NT2/D1 (cell line): ENCODE measurements at regions not wholly inside any gene's neighbourhood (a gene's known extent, or its start where the extent isn't known, plus 50 kb on each side); places are given as distances from the start of the nearest gene placed in this dataset.

Source experiments
- DNase-seq: peaks from one replicate; pipeline ENCODE4 v3.0.0-alpha.2; 2011; ENCODE audit warnings: low read depth, low spot score
- H3K27me3 ChIP-seq: 2 replicates; pipeline ENCODE4 v1.6.0; 2011; ENCODE audit warnings: mild to moderate bottlenecking; ENCODE audit not compliant: insufficient read length, insufficient read depth
- H3K36me3 ChIP-seq: 2 replicates; pipeline ENCODE4 v1.6.1; 2011; ENCODE audit warnings: mild to moderate bottlenecking, low read length, mixed read lengths; ENCODE audit not compliant: insufficient read depth, insufficient read length
- H3K4me1 ChIP-seq: 2 replicates; pipeline ENCODE4 v1.5.1; 2011; ENCODE audit not compliant: insufficient read depth, insufficient read length
- H3K4me3 ChIP-seq: 2 replicates; pipeline ENCODE4 v1.5.1; 2011; ENCODE audit warnings: low read depth; ENCODE audit not compliant: insufficient read length
- H3K9ac ChIP-seq: 2 replicates; pipeline ENCODE4 v1.6.0; 2011; ENCODE audit warnings: low read depth; ENCODE audit not compliant: insufficient read length
- H3K9me3 ChIP-seq: 2 replicates; pipeline ENCODE4 v1.5.1; 2011; ENCODE audit warnings: mild to moderate bottlenecking, low read length; ENCODE audit not compliant: insufficient read depth
- SUZ12 ChIP-seq: IDR thresholded peaks from 2 replicates; pipeline ENCODE4 v1.6.1; 2011; ENCODE audit not compliant: insufficient read length, insufficient read depth; ENCODE audit errors: extremely low read depth
- YY1 ChIP-seq: IDR thresholded peaks from 2 replicates; pipeline ENCODE4 v1.6.1; 2011; ENCODE audit not compliant: insufficient read length, insufficient read depth
- ZNF274 ChIP-seq: IDR thresholded peaks from 2 replicates; pipeline ENCODE4 v1.6.1; 2011; ENCODE audit warnings: mild to moderate bottlenecking, low read depth, low read length

GRCh38 chr2:145685383-145686050, 1165.6 kb upstream of the ZEB2 start:
- Histone ChIP-seq H3K9ac (no peak overlapping the region), H3K27me3 (no peaks in the 10 kb centered on the region), H3K4me3 (no peak overlapping the region), H3K9me3 (no peaks in the 10 kb centered on the region), H3K36me3 (no peaks in the 10 kb centered on the region), H3K4me1 (no peaks in the 10 kb centered on the region)
- DNase-seq = no peak
- TF ChIP-seq YY1 = no peak
- TF ChIP-seq ZNF274 = no peak
- TF ChIP-seq SUZ12 = no peak

GRCh38 chr2:145682546-145683157, 1162.7 kb upstream of the ZEB2 start:
- no peaks in the 10 kb centered on the region for H3K36me3 ChIP-seq
- H3K4me1 ChIP-seq = no peaks in the 10 kb centered on the region
- no peaks in the 10 kb centered on the region for H3K27me3 ChIP-seq
- no peak overlapping the region for H3K4me3 ChIP-seq
- no peak for DNase-seq
- H3K9ac ChIP-seq = no peak overlapping the region
- H3K9me3 ChIP-seq = no peaks in the 10 kb centered on the region
- no peak for TF ChIP-seq YY1
- TF ChIP-seq SUZ12 = no peak
- TF ChIP-seq ZNF274 = no peak

GRCh38 chr2:145680276-145680675, 1160.4 kb upstream of the ZEB2 start:
- TF ChIP-seq ZNF274 = no peak
- no peak for TF ChIP-seq YY1
- no peak for TF ChIP-seq SUZ12
- Histone ChIP-seq H3K4me3 (no peak overlapping the region), H3K36me3 (no peaks in the 10 kb centered on the region), H3K4me1 (no peaks in the 10 kb centered on the region), H3K9ac (no peak overlapping the region), H3K9me3 (no peaks in the 10 kb centered on the region), H3K27me3 (no peaks in the 10 kb centered on the region)
- no peak for DNase-seq

- TF ChIP-seq SUZ12 (no peak), YY1 (no peak), ZNF274 (no peak)
- Histone ChIP-seq H3K27me3 (no peaks in the 10 kb centered on the region), H3K9ac (no peak overlapping the region), H3K36me3 (no peaks in the 10 kb centered on the region), H3K4me1 (no peaks in the 10 kb centered on the region), H3K9me3 (no peaks in the 10 kb centered on the region), H3K4me3 (no peak overlapping the region)
- DNase-seq = no peak
These were observed 1157.5 kb upstream of the ZEB2 start for GRCh38 chr2:145677371-145677770.

- H3K9me3 ChIP-seq = no peaks in the 10 kb centered on the region
- H3K9ac ChIP-seq = no peak overlapping the region
- no peaks in the 10 kb centered on the region for H3K27me3 ChIP-seq
- no peak for DNase-seq
- H3K4me1 ChIP-seq = no peaks in the 10 kb centered on the region
- no peak overlapping the region for H3K4me3 ChIP-seq
- H3K36me3 ChIP-seq = no peaks in the 10 kb centered on the region
- TF ChIP-seq SUZ12 (no peak), YY1 (no peak), ZNF274 (no peak)
These were observed 1154.8 kb upstream of the ZEB2 start for GRCh38 chr2:145674705-145675104.

GRCh38 chr2:145669301-145669700, 1149.4 kb upstream of the ZEB2 start:
- H3K27me3 ChIP-seq = no peaks in the 10 kb centered on the region

GRCh38 chr2:145666552-145666951, 1146.6 kb upstream of the ZEB2 start:
- Histone ChIP-seq H3K4me1 (no peaks in the 10 kb centered on the region), H3K4me3 (no peak overlapping the region), H3K36me3 (no peaks in the 10 kb centered on the region), H3K27me3 (no peaks in the 10 kb centered on the region), H3K9ac (no peak overlapping the region), H3K9me3 (no peaks in the 10 kb centered on the region)
- DNase-seq = no peak
- no peak for TF ChIP-seq ZNF274
- TF ChIP-seq SUZ12 = no peak
- no peak for TF ChIP-seq YY1

More at GRCh38 chr2:145669301-145669700, 1149.4 kb upstream of the ZEB2 start:
- Histone ChIP-seq H3K36me3 (no peaks in the 10 kb centered on the region), H3K4me3 (no peak overlapping the region), H3K9ac (no peak overlapping the region), H3K4me1 (no peaks in the 10 kb centered on the region), H3K9me3 (no peaks in the 10 kb centered on the region)
- DNase-seq = no peak
- TF ChIP-seq YY1 = no peak
- no peak for TF ChIP-seq SUZ12
- no peak for TF ChIP-seq ZNF274
